ENCODE measurements at regions not wholly inside any gene's neighbourhood (a gene's known extent, or its start where the extent isn't known, plus 50 kb on each side); places are given as distances from the start of the nearest gene placed in this dataset.
"Not testable (repeated sequence)": the region's sequence is repeated elsewhere in the genome, so short reads cannot be mapped to it uniquely, and the experiment has no call there.

DNA sequence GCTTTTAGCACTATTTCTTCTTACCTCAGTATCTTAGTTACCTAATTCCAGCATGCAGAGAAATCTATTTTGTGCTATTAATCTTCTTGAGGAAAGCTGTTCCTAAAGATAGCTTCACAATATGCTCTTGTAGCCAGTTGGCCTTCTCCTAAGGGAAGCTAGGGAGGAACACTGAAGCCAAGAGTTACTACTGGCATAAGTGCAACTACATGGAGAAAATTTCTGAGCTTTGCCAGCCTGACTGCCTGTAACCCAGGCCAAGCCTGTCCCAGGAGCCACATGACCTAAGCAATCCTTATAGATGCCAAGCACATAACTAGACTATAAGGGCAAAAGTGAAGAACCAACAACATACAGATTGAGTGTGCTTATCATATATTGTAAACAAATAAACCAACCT lies 890.2 kb downstream of the FLRT2 start:
- DNase-seq: no peak

DNA sequence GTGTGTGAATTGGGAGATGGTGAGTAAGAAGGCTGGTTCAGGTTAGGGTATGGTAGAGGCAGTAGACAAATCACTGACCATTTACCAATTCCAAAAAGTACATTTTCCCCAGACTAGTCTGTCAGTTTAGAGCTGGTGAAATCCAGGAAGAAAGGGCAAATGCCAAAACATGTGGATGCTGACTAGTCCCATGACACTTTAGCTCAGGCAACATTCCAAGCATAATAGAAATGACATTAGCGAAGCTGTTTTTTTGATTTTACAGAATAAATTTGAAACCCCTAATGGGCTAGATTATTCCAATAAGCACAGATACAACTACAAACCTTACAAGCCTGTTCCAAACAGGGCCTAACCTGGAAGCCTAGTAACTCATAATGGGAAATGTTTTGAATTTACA lies 884.2 kb downstream of the FLRT2 start:
- DNase-seq: no peak

GRCh38 chr14:86404989-86405649 lies 875.2 kb downstream of the FLRT2 start:
- no peak for DNase-seq

GRCh38 chr14:86404425-86404824 lies 874.5 kb downstream of the FLRT2 start:
- DNase-seq: no peak

GRCh38 chr14:86402545-86402944 lies 872.6 kb downstream of the FLRT2 start:
- DNase-seq: no peak

DNA sequence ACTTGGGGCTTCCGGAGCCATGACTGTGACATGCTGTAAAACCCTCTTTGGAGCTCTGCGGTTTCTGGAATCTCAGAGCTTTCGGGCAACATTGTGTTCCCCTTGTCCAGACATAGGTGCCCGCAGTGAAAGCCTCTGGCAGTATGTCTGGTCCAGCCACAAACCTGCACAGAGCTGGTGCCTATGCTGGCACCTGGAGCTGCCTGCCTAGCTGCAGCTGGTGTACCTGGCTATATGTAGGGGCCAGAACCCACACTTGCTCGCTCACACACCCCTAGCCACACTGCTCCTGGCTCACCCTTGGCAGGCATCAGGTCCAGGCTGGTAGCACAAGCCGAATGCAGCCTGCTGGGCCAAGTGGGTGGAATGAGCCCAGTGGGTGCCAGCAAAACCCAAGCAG lies 861.1 kb downstream of the FLRT2 start:
- DNase-seq: no peak

GRCh38 chr14:86388216-86388615 lies 858.3 kb downstream of the FLRT2 start:
- DNase-seq: no peak

DNA sequence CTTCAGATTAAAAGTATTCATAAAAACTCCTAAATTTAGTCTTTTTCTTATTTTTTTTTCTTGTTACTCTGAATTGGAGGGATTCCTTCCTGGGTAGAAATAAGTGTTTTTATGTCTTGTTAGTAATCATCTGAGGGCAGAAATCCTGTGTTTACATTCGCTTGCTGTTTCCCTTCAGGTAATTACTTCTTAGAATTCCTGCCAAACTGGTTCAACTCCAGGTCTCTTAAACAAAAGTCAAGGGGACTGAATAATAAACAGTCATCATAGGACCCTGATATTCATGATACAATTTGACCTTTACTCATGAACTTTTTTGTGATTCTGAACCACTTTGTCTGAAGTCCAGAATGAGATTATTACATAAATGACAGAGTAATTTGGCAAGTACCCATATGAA lies 843.9 kb downstream of the FLRT2 start:
- DNase-seq: no peak

GRCh38 chr14:86372402-86372801 lies 842.5 kb downstream of the FLRT2 start:
- DNase-seq: no peak

GRCh38 chr14:86364634-86365033 lies 834.7 kb downstream of the FLRT2 start:
- DNase-seq: no peak

DNA sequence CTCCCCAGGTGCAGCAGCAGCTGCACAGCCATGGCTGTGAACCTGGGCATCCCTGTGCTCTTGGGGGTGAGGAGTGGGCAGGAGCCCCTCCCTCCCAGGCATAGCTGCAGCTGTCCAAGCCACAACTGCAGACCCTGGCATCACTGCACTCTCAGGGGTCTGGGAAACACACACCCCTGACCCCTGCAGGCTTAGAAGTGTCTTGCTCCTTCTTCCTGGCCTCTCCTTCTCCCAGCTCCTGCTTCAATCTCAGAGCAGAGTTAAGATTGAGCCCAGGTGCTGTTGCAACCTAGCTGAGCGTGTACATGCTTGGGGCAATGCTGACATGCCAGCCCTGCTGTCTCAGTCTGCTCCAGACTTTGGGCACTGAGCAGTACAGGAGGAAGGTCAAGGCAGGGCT lies 833.6 kb downstream of the FLRT2 start:
- no peak for DNase-seq

DNA sequence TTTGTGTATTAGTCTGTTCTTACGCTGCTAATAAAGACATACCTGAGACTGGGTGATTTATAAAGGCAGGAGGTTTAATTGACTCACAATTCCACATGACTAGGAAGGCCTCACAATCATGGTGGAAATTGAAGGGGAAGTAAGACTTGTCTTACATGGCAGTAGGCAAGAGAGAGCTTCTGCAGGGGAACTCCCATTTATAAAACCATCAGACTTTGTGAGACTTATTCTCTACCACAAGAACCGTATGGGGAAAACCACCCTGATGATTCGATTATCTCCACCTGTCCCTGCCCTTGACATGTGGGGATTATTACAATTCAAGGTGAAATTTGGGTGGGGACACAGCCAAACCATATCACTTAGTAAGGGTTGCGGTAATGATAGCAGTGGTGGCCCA lies 833.1 kb downstream of the FLRT2 start:
- DNase-seq: no peak

DNA sequence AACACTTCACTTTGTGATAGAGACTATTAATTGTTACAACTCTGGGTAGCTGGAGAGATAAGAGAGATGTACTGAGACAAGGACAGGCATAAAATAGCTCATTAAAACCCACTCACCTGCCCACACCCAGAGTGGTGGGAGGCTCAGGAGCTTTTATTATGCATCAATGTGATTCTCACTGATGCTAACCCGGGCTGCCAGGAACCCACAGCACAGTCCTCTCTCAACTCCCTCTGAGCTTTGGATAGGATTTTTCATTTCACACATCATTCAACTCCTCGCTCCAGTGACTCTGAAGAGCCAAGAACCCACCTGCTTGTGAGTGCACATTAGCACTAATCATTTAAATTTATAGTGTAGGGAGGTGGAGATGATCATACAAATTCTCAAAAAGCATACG lies 827.9 kb downstream of the FLRT2 start:
- DNase-seq: no peak

DNA sequence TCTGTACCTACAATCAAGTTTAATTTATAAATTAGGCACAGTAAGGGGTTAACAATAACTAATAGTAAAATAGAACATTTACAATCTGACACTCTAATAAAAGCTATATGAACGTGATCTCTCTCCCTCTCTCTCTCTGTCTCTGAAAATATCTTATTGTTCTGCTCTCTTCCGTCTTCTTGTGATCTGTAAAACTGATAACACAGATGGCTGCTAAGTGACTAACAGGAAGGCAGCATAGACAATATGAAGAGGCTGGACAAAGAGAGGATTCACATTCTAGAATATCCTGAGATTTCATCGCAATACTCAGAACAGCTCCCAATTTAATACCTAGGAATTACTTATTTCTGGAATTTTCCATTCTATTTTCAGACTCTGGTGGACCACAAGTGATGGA lies 827.2 kb downstream of the FLRT2 start:
- no peak for DNase-seq

- DNase-seq: no peak
Measured at GRCh38 chr14:86346818-86347384, 817.0 kb downstream of the FLRT2 start.

GRCh38 chr14:86334355-86334754 lies 804.4 kb downstream of the FLRT2 start:
- DNase-seq: no peak

GRCh38 chr14:86333493-86333892 lies 803.5 kb downstream of the FLRT2 start:
- DNase-seq: no peak

DNA sequence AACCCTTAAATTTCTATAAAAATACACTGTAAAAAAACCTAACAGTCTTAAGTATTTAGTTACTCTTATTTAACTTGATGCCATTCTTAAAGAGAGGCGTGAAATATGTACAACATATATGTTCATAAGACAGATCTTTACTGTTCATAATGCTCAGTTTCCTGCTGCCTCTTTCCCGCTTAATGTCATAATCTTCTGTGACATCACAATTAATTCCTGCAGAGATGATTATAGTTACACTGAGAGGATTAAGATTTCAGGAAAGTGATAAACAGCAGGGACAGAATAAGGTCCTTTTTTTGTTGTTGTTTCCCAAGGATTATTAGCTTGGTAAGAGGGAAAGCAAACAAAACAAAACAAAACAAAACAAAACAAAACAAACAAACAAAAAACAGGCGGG lies 801.4 kb downstream of the FLRT2 start:
- no peak for DNase-seq

DNA sequence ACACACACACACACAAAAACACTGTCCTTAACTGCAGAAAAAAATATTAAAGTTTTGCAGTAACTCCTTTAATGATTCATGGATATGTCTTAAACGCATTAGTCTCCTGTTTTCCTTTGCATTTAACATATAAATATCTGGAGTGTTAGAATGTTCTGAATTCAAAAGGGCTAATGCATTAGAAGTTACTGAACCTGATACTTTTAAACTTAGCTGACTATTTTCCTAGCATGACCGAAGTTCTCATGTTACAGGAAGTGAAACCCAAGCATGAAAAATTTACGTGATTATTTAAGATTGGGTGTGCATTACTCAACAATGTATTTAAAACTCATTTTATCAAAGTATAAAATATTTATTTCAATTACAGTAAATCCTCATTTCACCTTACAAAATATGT lies 791.2 kb downstream of the FLRT2 start:
- DNase-seq: no peak

GRCh38 chr14:86312154-86312665 lies 782.3 kb downstream of the FLRT2 start:
- DNase-seq: not testable (repeated sequence)

DNA sequence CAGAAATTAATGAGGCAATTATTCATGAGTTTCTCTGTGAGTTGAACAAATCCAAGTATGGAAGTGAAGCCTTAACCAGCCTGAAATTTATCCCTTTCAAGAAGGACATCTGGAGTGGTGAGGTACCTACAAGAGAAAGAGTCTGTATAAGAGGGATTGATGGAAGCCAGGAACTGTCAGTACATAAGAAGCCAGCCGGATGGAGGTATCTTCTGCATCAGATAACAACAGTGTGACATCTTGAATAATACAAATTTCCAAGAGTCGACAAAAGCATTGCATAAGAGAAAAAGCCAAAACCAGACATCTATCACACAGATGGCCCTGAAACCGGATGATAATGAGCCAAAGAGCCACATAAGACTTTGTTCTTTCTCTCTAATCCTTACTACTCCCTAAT lies 781.2 kb downstream of the FLRT2 start:
- no peak for DNase-seq

DNA sequence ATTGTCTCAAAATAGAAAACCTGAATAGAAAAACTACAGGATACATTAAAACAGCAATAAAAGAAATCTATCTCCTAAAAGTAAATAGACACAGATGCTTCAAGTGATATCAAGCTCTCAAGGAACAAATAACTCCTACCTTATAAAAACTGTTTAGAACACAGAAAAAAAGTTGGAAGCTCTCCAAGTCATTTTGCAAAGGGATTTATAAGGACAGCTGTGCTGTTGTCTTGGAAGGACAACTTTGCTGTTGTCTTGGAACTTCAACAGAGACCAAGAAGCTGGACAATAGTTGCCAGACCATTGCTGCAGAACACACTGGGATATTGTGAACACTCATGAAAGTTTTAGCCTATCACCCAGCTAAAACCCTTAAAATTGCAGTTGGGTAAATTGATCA lies 780.7 kb downstream of the FLRT2 start:
- DNase-seq: no peak

DNA sequence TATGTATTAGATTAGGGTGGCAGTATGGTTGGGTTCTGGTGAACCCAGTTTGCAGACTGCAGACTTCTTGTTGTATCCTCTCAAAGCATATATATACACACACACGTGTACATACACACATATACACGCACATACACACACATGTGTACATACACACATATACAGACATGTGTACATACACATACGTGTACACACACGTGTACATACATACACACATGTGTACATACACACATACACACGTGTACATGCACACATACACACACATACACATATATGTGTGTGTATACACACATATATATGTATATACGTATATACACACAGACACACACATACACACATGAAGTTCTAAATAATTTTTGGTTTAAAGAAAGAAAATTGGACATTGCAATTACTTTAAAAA lies 780.2 kb downstream of the FLRT2 start:
- DNase-seq: no peak

DNA sequence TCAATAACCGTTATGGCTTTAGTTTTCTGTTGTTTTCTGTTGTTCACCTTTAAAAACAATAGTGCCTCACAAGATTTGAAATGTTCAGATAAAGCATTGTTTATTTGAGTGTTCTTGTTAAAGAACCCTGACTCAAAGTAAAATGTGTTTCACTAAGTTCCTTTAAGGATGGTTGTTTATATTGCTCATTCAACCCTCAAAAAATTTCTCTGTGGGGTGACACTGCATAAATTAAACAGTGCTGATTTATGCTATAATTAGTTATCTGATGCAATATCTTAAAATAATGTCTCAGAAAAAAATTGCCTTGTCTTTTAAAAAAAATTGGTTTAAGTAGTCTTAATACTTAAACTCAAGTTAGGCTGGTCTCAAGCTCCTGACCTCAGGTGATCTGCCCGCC lies 775.1 kb downstream of the FLRT2 start:
- DNase-seq: no peak

- DNase-seq: no peak
Measured at GRCh38 chr14:86299994-86300393, 770.0 kb downstream of the FLRT2 start.

All from NCI-H226 (cell line).